Natural killer cell (primary cell): ENCODE measurements at regions not wholly inside any gene's neighbourhood (a gene's known extent, or its start where the extent isn't known, plus 50 kb on each side); places are given as distances from the start of the nearest gene placed in this dataset.

Source experiments
- ATAC-seq, 3 donors: fragments of 150-1000 bp in 2 of 3; fragments of 200-7000 bp in 1 of 3; cut with Tn5 transposase; 1 replicate in 1 of 3; 2 replicates in 2 of 3; pipeline ENCODE4 v1.10.0; 2021; ENCODE audit warnings: mild to moderate bottlenecking in 2 of 3, moderate library complexity in 2 of 3
- DNase-seq, 2 donors: peaks; one replicate each; pipeline versions ENCODE4 v3.0.0 to v3.0.0-alpha.2; 2013 to 2021; ENCODE audit warnings: mixed read lengths in 1 of 2
- H3K27ac ChIP-seq: one replicate; pipeline ENCODE4 v1.5.1; 2013; ENCODE audit warnings: mild to moderate bottlenecking, low read length
- H3K27me3 ChIP-seq: one replicate; pipeline ENCODE4 v1.6.1; 2013; ENCODE audit warnings: low read length; ENCODE audit not compliant: control insufficient read depth, insufficient read depth
- H3K36me3 ChIP-seq: one replicate; pipeline ENCODE4 v1.6.1; 2013; ENCODE audit warnings: low read length; ENCODE audit not compliant: control insufficient read depth, insufficient read depth
- H3K4me1 ChIP-seq: one replicate; pipeline ENCODE4 v1.6.1; 2013; ENCODE audit warnings: low read length; ENCODE audit not compliant: control insufficient read depth, insufficient read depth
- H3K4me3 ChIP-seq: one replicate; pipeline ENCODE4 v1.5.1; 2013; ENCODE audit warnings: low read length
- H3K9me3 ChIP-seq: one replicate; pipeline ENCODE4 v1.6.1; 2013; ENCODE audit warnings: low read length; ENCODE audit not compliant: control insufficient read depth, insufficient read depth
- H3K27ac Mint-ChIP-seq, 2 donors: one replicate each; pipeline ENCODE4 v1.8.0; 2022; ENCODE audit warnings: mild to moderate bottlenecking in 2 of 2, mixed read lengths in 2 of 2, moderate library complexity in 1 of 2
- H3K27me3 Mint-ChIP-seq, 2 donors: one replicate each; pipeline ENCODE4 v1.8.0; 2022; ENCODE audit warnings: low read depth in 2 of 2, mixed read lengths in 2 of 2
- H3K36me3 Mint-ChIP-seq: one replicate; pipeline ENCODE4 v1.8.0; 2022; ENCODE audit warnings: mixed read lengths
- H3K4me1 Mint-ChIP-seq, 2 donors: one replicate each; pipeline ENCODE4 v1.8.0; 2022; ENCODE audit warnings: mixed read lengths in 2 of 2
- H3K4me3 Mint-ChIP-seq: one replicate; pipeline ENCODE4 v1.8.0; 2022; ENCODE audit warnings: mild to moderate bottlenecking, moderate library complexity, mixed read lengths
- H3K9me3 Mint-ChIP-seq, 2 donors: one replicate each; pipeline ENCODE4 v1.8.0; 2022; ENCODE audit warnings: mixed read lengths in 2 of 2
- CTCF ChIP-seq: fragments of 200-600 bp; IDR thresholded peaks from one replicate; pipeline ENCODE4 v1.8.0; 2022; ENCODE audit warnings: antibody characterized with exemption
- WGBS: methylation state at CpG from one replicate; pipeline ENCODE4 v1.1.7; 2013; ENCODE audit warnings: missing lambda C conversion rate; ENCODE audit not compliant: insufficient coverage; 5-methylcytosine and 5-hydroxymethylcytosine counted together
- intact Hi-C: fragments of 100-400 bp; cut with micrococcal nuclease; formaldehyde crosslinking; loops from one replicate; pipeline ENCODE4 v1.14.2; 2022

GRCh38 chr10:47067949-47068940 is 157.0 kb downstream of the PTPN20 start:
- no peak overlapping the region for H3K4me3 Mint-ChIP-seq
- no peak overlapping the region for H3K27ac Mint-ChIP-seq
- intact Hi-C loops, result no loop called here
- Histone ChIP-seq H3K9me3 (no peaks in the 10 kb centered on the region), H3K27ac (no peak overlapping the region), H3K36me3 (no peaks in the 10 kb centered on the region), H3K27me3 (peaks cover 2% of the 10 kb centered on the region), H3K4me3 (no peak overlapping the region), H3K4me1 (no peaks in the 10 kb centered on the region)
- no peaks in the 10 kb centered on the region for H3K9me3 Mint-ChIP-seq
- no peaks in the 10 kb centered on the region for H3K4me1 Mint-ChIP-seq
- ATAC-seq, result no peak
- no peak for TF ChIP-seq CTCF
- no peak for DNase-seq
- peaks cover 0 to 5% of the 10 kb centered on the region in 2 donors for H3K27me3 Mint-ChIP-seq
- no peaks in the 10 kb centered on the region for H3K36me3 Mint-ChIP-seq
- WGBS, result 84% methylated on average over 7 of the region's 9 CpGs

GRCh38 chr10:47070541-47070940 is 159.3 kb downstream of the PTPN20 start:
- H3K4me1 ChIP-seq, result no peaks in the 10 kb centered on the region
- H3K36me3 Mint-ChIP-seq, result no peaks in the 10 kb centered on the region
- intact Hi-C loops, result no loop called here
- no peaks in the 10 kb centered on the region for H3K4me1 Mint-ChIP-seq
- no peaks in the 10 kb centered on the region for H3K9me3 Mint-ChIP-seq
- WGBS, result 87% methylated on average over 2 of the region's 3 CpGs
- H3K36me3 ChIP-seq, result no peaks in the 10 kb centered on the region
- H3K9me3 ChIP-seq, result no peaks in the 10 kb centered on the region
- no peak for TF ChIP-seq CTCF
- peaks cover 0 to 5% of the 10 kb centered on the region in 2 donors for H3K27me3 Mint-ChIP-seq
- H3K4me3 ChIP-seq, result no peak overlapping the region
- H3K27ac ChIP-seq, result no peak overlapping the region
- ATAC-seq (no peak), DNase-seq (no peak)
- H3K4me3 Mint-ChIP-seq, result no peak overlapping the region
- no peak overlapping the region for H3K27ac Mint-ChIP-seq
- peaks cover 2% of the 10 kb centered on the region for H3K27me3 ChIP-seq

- H3K4me1 Mint-ChIP-seq, result peaks cover 0 to 3% of the 10 kb centered on the region in 2 donors
- DNase-seq, result no peak
- no peaks in the 10 kb centered on the region for H3K4me1 ChIP-seq
- no peak overlapping the region for H3K4me3 Mint-ChIP-seq
- no peak for TF ChIP-seq CTCF
- no peaks in the 10 kb centered on the region for H3K9me3 ChIP-seq
- H3K36me3 Mint-ChIP-seq, result no peaks in the 10 kb centered on the region
- H3K36me3 ChIP-seq, result no peaks in the 10 kb centered on the region
- peaks cover 2% of the 10 kb centered on the region for H3K27me3 ChIP-seq
- H3K4me3 ChIP-seq, result no peak overlapping the region
- no peak overlapping the region for H3K27ac Mint-ChIP-seq
- H3K9me3 Mint-ChIP-seq, result no peaks in the 10 kb centered on the region
- no peak overlapping the region for H3K27ac ChIP-seq
- ATAC-seq, result no peak
- intact Hi-C loops, result no loop called here
- H3K27me3 Mint-ChIP-seq, result peaks cover 0 to 7% of the 10 kb centered on the region in 2 donors
Measured at GRCh38 chr10:47071891-47072290, 160.7 kb downstream of the PTPN20 start.
